ENCODE measurements at regions not wholly inside any gene's neighbourhood (a gene's known extent, or its start where the extent isn't known, plus 50 kb on each side); places are given as distances from the start of the nearest gene placed in this dataset.
A peak's percentile ranks its signal among the peaks of the same experiment; 100 is the strongest.
"Not testable (repeated sequence)": the region's sequence is repeated elsewhere in the genome, so short reads cannot be mapped to it uniquely, and the experiment has no call there.

DNA sequence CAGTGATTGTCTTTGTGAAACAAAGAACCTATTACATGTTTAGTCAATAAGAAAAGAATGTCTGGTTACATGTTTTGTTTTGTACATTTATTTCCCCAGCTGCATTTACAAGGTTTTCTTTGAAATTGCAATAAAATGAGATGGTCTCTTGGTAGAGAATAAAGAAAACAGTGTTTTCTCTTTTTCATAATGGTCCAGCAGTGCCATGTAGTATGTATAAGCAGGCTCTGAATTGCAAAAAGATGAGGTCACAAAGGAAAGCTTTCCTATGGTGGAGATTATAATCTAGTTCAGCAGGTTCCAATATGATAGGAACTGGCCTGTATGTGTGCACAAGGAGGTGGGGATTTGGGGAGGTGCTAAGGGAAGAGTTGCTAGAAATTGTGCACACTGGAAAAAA, 1417.3 kb downstream of the STIM2 start:
- Histone ChIP-seq H3K9me3 (ENCODE audit: control insufficient read depth, insufficient read depth, low read length) (no peaks in the 10 kb centered on the region), H3K27ac (ENCODE audit: low read depth, low read length) (peak overlapping the region; percentile 15), H3K27me3 (ENCODE audit: control insufficient read depth, insufficient read depth, low read length) (no peaks in the 10 kb centered on the region), H3K36me3 (ENCODE audit: control insufficient read depth, insufficient read depth, low read length) (no peaks in the 10 kb centered on the region), H3K4me3 (ENCODE audit: low read depth, low read length) (no peak overlapping the region), H3K4me1 (ENCODE audit: control insufficient read depth, insufficient read depth, low read length) (no peaks in the 10 kb centered on the region)
- peak in 2 of 6 donors; percentile 11 to 17 for DNase-seq (ENCODE audit: low read depth in 4 of 6, low spot score in 6 of 6)

DNA sequence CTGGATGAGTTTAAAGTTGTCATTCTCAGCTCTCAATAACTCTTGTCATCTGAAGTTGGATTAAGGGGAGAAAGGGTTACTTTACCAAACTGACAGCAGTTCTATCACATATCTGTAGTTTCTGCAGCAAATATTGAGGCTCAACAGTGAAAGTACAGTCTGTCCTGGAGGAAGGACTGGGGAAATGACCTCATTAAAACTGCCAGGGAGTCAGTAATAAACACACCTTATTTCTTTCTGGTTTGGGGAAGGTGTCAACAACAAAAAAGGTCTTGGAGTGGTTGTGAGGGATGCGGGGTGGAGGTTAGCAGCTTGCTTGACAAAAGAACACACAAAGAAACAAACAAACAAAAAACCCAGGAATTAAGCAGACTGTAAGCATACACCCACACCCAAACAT, 1418.0 kb downstream of the STIM2 start:
- Histone ChIP-seq H3K36me3 (ENCODE audit: control insufficient read depth, insufficient read depth, low read length) (no peaks in the 10 kb centered on the region), H3K4me1 (ENCODE audit: control insufficient read depth, insufficient read depth, low read length) (no peaks in the 10 kb centered on the region), H3K27me3 (ENCODE audit: control insufficient read depth, insufficient read depth, low read length) (no peaks in the 10 kb centered on the region), H3K9me3 (ENCODE audit: control insufficient read depth, insufficient read depth, low read length) (no peaks in the 10 kb centered on the region), H3K27ac (ENCODE audit: low read depth, low read length) (no peak overlapping the region), H3K4me3 (ENCODE audit: low read depth, low read length) (no peak overlapping the region)
- WGBS (ENCODE audit: insufficient coverage), result no CpG with 5 or more reads among the region's 1 CpG
- no peak for DNase-seq (ENCODE audit: low read depth in 4 of 6, low spot score in 6 of 6)

DNA sequence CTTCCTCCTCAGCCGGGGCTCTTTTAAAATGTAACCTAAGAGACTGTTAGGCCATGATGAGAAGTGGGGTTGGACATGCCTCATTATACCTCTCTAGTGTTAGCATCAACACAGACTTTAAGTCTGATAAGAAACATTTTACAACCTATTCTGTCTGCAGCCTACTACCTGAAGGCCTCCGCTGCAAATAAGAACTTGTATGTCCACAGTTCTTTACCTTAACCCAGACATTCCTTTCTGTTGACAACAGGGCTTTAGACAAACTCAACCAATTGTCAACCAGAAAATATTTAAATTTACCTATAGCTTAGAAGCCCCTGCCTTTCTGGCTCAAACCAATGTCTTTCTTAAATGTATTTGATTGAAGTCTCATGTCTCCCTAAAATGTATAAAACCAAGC, 1418.6 kb downstream of the STIM2 start:
- H3K4me1 ChIP-seq (ENCODE audit: control insufficient read depth, insufficient read depth, low read length), result no peaks in the 10 kb centered on the region
- no peak overlapping the region for H3K27ac ChIP-seq (ENCODE audit: low read depth, low read length)
- WGBS (ENCODE audit: insufficient coverage), result 100% methylated on average over 1 of the region's 2 CpGs

DNA sequence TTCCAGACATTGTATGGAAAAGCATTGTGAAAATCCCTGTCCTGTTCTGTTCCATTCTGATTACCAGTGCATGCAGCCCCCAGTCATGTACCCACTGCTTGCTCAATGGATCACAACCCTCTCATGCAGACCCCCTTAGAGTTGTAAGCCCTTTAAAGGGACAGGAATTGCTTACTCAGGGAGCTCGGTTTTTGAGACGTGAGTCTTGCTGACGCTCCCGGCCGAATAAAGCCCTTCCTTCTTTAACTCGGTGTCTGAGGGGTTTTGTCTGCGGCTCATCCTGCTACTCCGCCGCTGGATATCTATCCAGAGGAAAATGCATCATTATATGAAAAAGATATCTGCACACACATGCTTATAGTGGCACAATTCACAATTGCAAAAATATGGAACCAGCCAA, 1425.6 kb downstream of the STIM2 start:
- not testable (repeated sequence) for DNase-seq (ENCODE audit: low read depth in 4 of 6, low spot score in 6 of 6); H3K9me3 ChIP-seq (ENCODE audit: control insufficient read depth, insufficient read depth, low read length); H3K27ac ChIP-seq (ENCODE audit: low read depth, low read length); H3K4me1 ChIP-seq (ENCODE audit: control insufficient read depth, insufficient read depth, low read length); H3K27me3 ChIP-seq (ENCODE audit: control insufficient read depth, insufficient read depth, low read length); H3K4me3 ChIP-seq (ENCODE audit: low read depth, low read length); H3K36me3 ChIP-seq (ENCODE audit: control insufficient read depth, insufficient read depth, low read length)
- 100% methylated on average over 5 of the region's 9 CpGs for WGBS (ENCODE audit: insufficient coverage)

More for the DNA sequence above, 1418.6 kb downstream of the STIM2 start:
- Histone ChIP-seq H3K27me3 (ENCODE audit: control insufficient read depth, insufficient read depth, low read length) (no peaks in the 10 kb centered on the region), H3K9me3 (ENCODE audit: control insufficient read depth, insufficient read depth, low read length) (peaks cover 2% of the 10 kb centered on the region), H3K4me3 (ENCODE audit: low read depth, low read length) (no peak overlapping the region), H3K36me3 (ENCODE audit: control insufficient read depth, insufficient read depth, low read length) (no peaks in the 10 kb centered on the region)
- no peak for DNase-seq (ENCODE audit: low read depth in 4 of 6, low spot score in 6 of 6)

DNA sequence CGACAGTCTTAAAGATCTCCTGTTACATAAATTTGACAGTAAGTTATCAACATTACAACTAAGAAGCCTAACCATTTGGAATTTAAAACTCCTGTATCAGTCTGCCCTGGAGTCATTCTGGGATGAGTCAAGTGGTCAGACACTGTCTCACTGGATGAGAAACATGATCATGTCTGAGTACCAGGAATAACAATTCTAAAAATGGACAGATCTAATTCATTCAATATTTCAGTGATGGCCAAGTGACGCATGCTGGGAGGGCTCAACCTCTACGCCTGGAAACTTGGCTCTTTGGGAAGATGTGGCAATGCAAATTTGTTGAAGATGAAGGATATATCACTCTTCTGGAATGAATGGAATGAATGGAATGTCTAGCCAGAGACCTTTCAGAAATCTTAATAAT, 1427.2 kb downstream of the STIM2 start:
- peaks cover 3% of the 10 kb centered on the region for H3K9me3 ChIP-seq (ENCODE audit: control insufficient read depth, insufficient read depth, low read length)
- 83% methylated on average over 2 of the region's 3 CpGs for WGBS (ENCODE audit: insufficient coverage)
- peak in 1 of 6 donors; percentile 5 for DNase-seq (ENCODE audit: low read depth in 4 of 6, low spot score in 6 of 6)

DNA sequence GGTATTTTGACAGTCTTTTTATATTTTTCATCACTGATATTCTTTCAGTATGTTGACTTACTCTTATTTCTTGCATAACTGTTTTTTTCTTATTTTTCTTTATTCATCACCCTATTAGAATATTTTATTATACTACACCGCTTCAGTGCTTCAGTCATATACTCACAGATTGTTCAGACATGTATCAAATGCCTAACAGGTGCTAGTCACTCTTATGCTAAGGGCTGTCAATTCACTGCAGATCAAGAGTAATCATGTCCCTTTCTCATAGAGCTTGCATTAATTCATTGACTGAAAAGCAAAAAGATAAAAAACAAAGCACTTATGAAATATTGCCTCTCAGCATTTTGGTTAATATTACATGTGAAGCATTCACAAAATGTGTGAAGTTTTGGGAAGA, 1435.6 kb downstream of the STIM2 start:
- Histone ChIP-seq H3K27me3 (ENCODE audit: control insufficient read depth, insufficient read depth, low read length) (no peaks in the 10 kb centered on the region), H3K9me3 (ENCODE audit: control insufficient read depth, insufficient read depth, low read length) (peaks cover 2% of the 10 kb centered on the region), H3K36me3 (ENCODE audit: control insufficient read depth, insufficient read depth, low read length) (no peaks in the 10 kb centered on the region), H3K27ac (ENCODE audit: low read depth, low read length) (no peak overlapping the region), H3K4me1 (ENCODE audit: control insufficient read depth, insufficient read depth, low read length) (no peaks in the 10 kb centered on the region), H3K4me3 (ENCODE audit: low read depth, low read length) (no peak overlapping the region)
- DNase-seq (ENCODE audit: low read depth in 4 of 6, low spot score in 6 of 6), result no peak
- 100% methylated on average over 1 of the region's 1 CpG for WGBS (ENCODE audit: insufficient coverage)

More for the DNA sequence above, 1427.2 kb downstream of the STIM2 start:
- Histone ChIP-seq H3K27ac (ENCODE audit: low read depth, low read length) (no peak overlapping the region), H3K4me1 (ENCODE audit: control insufficient read depth, insufficient read depth, low read length) (no peaks in the 10 kb centered on the region), H3K27me3 (ENCODE audit: control insufficient read depth, insufficient read depth, low read length) (no peaks in the 10 kb centered on the region), H3K36me3 (ENCODE audit: control insufficient read depth, insufficient read depth, low read length) (no peaks in the 10 kb centered on the region), H3K4me3 (ENCODE audit: low read depth, low read length) (no peak overlapping the region)

DNA sequence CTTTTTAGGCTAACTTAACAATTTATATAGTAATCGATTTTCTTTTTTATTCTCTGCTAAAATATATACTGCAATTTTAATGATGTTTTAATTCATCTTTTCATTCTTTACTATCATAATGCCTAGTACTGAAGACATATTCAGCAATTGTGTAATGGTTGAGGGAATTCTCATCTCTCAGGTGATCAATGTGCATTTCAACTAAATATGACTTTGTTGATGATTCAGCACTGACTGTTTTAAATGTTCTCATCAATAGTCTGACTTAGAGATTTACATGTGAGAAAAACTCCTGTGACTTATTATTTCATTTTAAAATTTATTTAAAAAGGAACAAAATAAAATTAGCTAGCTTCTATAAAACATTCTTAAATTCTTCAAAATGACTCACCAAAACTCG, 1450.3 kb downstream of the STIM2 start:
- no peak overlapping the region for H3K4me3 ChIP-seq (ENCODE audit: low read depth, low read length)
- H3K9me3 ChIP-seq (ENCODE audit: control insufficient read depth, insufficient read depth, low read length), result no peaks in the 10 kb centered on the region
- DNase-seq (ENCODE audit: low read depth in 4 of 6, low spot score in 6 of 6), result no peak
- H3K27me3 ChIP-seq (ENCODE audit: control insufficient read depth, insufficient read depth, low read length), result no peaks in the 10 kb centered on the region
- no CpG with 5 or more reads among the region's 2 CpGs for WGBS (ENCODE audit: insufficient coverage)
- no peak overlapping the region for H3K27ac ChIP-seq (ENCODE audit: low read depth, low read length)
- no peaks in the 10 kb centered on the region for H3K4me1 ChIP-seq (ENCODE audit: control insufficient read depth, insufficient read depth, low read length)
- no peaks in the 10 kb centered on the region for H3K36me3 ChIP-seq (ENCODE audit: control insufficient read depth, insufficient read depth, low read length)

DNA sequence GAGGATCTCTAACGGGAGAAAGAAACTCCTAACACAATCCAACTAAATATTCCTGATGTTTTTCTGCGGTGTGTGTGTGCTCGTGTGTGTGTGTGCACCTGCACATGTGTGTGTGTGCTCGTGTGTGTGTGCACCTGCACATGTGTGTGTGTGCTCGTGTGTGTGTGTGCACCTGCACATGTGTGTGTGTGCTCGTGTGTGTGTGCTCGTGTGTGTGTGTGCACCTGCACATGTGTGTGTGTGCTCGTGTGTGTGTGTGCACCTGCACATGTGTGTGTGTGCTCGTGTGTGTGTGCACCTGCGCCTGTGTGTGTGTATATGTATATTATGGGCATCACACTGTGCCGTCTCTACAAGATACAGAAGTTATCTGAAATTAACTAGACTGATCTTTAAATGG, 1451.9 kb downstream of the STIM2 start:
- not testable (repeated sequence) for H3K27me3 ChIP-seq (ENCODE audit: control insufficient read depth, insufficient read depth, low read length); H3K4me3 ChIP-seq (ENCODE audit: low read depth, low read length); H3K4me1 ChIP-seq (ENCODE audit: control insufficient read depth, insufficient read depth, low read length); H3K36me3 ChIP-seq (ENCODE audit: control insufficient read depth, insufficient read depth, low read length); H3K9me3 ChIP-seq (ENCODE audit: control insufficient read depth, insufficient read depth, low read length); H3K27ac ChIP-seq (ENCODE audit: low read depth, low read length); DNase-seq (ENCODE audit: low read depth in 4 of 6, low spot score in 6 of 6)
- WGBS (ENCODE audit: insufficient coverage), result 100% methylated on average over 2 of the region's 11 CpGs

DNA sequence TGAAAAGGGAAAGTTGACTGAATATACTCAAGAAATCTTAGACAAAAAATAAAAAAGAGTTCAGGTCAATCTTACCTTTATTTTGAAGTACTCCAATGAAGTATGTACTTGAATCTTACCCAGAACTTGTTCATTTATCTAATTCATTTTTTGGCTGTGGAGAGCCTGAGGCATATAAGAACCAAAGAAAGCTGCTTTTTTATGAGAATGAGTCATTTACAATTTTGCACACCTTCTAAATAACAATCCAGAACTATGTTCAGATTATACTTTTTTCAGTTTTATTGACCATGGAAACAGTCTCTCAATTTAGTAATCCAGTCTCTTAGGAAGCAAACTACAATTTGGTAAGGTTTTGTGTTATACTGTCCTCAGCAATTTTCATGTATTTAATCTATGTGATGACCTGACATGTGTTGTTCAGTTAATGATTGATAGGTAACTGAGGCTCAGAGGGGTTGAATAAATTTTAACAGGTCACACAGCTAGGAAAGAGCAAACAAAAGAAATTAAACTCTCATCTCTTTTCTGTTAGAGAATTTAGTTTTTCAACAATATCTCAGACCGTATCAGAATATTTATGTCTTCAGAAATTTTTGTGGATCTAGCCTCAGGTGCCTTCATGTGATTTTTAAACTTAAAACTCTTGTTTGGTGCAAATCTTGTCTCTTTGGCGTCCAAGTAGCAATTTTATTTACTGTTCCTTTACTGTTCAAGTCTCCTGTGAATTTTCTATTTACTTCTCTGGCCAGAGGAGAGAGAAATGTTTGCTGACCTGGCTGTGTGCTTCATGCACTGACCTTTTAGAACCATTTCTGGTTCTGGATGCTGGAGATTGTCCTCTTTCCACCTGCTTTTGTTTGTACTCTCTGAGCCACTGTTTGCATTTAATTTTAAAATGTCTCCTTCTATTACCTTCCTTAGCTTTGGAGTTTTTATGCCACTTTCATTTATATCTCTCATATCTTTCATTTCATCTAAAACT, 1453.4 kb downstream of the STIM2 start:
- Histone ChIP-seq H3K27me3 (ENCODE audit: control insufficient read depth, insufficient read depth, low read length) (no peaks in the 10 kb centered on the region), H3K4me3 (ENCODE audit: low read depth, low read length) (no peak overlapping the region), H3K36me3 (ENCODE audit: control insufficient read depth, insufficient read depth, low read length) (no peaks in the 10 kb centered on the region), H3K9me3 (ENCODE audit: control insufficient read depth, insufficient read depth, low read length) (no peaks in the 10 kb centered on the region), H3K4me1 (ENCODE audit: control insufficient read depth, insufficient read depth, low read length) (no peaks in the 10 kb centered on the region), H3K27ac (ENCODE audit: low read depth, low read length) (no peak overlapping the region)
- DNase-seq (ENCODE audit: low read depth in 4 of 6, low spot score in 6 of 6), result no peak
- no CpG with 5 or more reads among the region's 2 CpGs for WGBS (ENCODE audit: insufficient coverage)

DNA sequence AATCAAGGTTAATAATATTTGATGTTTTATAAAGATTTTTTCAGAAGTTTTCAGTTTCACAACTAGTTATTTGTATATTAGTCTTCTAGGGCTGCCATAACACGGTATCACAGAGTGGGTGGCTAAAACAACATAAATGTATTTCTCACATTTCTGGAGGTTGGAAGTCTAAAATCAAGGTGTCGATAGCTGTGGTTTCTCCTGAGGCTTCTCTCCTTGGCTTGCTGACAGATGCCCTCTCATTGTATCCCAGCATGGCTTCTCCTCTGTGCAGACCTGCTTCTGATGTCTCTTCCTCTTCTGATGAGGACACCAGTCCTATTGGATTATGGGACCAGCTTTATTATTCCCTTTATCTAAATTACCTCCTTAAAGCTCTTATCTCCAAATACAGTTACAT, 1456.6 kb downstream of the STIM2 start:
- H3K4me1 ChIP-seq (ENCODE audit: control insufficient read depth, insufficient read depth, low read length), result no peaks in the 10 kb centered on the region
- WGBS (ENCODE audit: insufficient coverage), result 83% methylated on average over 1 of the region's 2 CpGs
- no peaks in the 10 kb centered on the region for H3K36me3 ChIP-seq (ENCODE audit: control insufficient read depth, insufficient read depth, low read length)
- H3K27ac ChIP-seq (ENCODE audit: low read depth, low read length), result no peak overlapping the region
- no peaks in the 10 kb centered on the region for H3K27me3 ChIP-seq (ENCODE audit: control insufficient read depth, insufficient read depth, low read length)
- no peak for DNase-seq (ENCODE audit: low read depth in 4 of 6, low spot score in 6 of 6)
- H3K4me3 ChIP-seq (ENCODE audit: low read depth, low read length), result no peak overlapping the region
- no peaks in the 10 kb centered on the region for H3K9me3 ChIP-seq (ENCODE audit: control insufficient read depth, insufficient read depth, low read length)

Data from spinal cord (tissue), 9 donors.